ENCODE measurements at regions not wholly inside any gene's neighbourhood (a gene's known extent, or its start where the extent isn't known, plus 50 kb on each side); places are given as distances from the start of the nearest gene placed in this dataset.
"Not testable (repeated sequence)": the region's sequence is repeated elsewhere in the genome, so short reads cannot be mapped to it uniquely, and the experiment has no call there.

GRCh38 chr2:111509225-111509869 is 374.6 kb downstream of the ANAPC1 start:
- H3K4me1 Mint-ChIP-seq (ENCODE audit: low read depth) = peaks cover 28% of the 10 kb centered on the region
- H3K4me3 Mint-ChIP-seq (ENCODE audit: low read depth); H3K27me3 Mint-ChIP-seq (ENCODE audit: low read depth); DNase-seq (ENCODE audit: low spot score); H3K27ac Mint-ChIP-seq; H3K36me3 Mint-ChIP-seq (ENCODE audit: low read depth); H3K9me3 Mint-ChIP-seq; intact Hi-C loops (cut with micrococcal nuclease): not testable (repeated sequence)

- H3K9me3 Mint-ChIP-seq; H3K27ac Mint-ChIP-seq; DNase-seq (ENCODE audit: low spot score); H3K4me3 Mint-ChIP-seq (ENCODE audit: low read depth); intact Hi-C loops (cut with micrococcal nuclease); H3K27me3 Mint-ChIP-seq (ENCODE audit: low read depth); H3K36me3 Mint-ChIP-seq (ENCODE audit: low read depth): not testable (repeated sequence)
- peaks cover 25% of the 10 kb centered on the region for H3K4me1 Mint-ChIP-seq (ENCODE audit: low read depth)
These were observed 373.6 kb downstream of the ANAPC1 start for GRCh38 chr2:111510384-111510783.

GRCh38 chr2:111511062-111511461 is 372.9 kb downstream of the ANAPC1 start:
- H3K9me3 Mint-ChIP-seq = not testable (repeated sequence)
- peaks cover 20% of the 10 kb centered on the region for H3K4me1 Mint-ChIP-seq (ENCODE audit: low read depth)

GRCh38 chr2:111512378-111512777 is 371.6 kb downstream of the ANAPC1 start:
- intact Hi-C loops (cut with micrococcal nuclease); H3K36me3 Mint-ChIP-seq (ENCODE audit: low read depth); DNase-seq (ENCODE audit: low spot score); H3K4me3 Mint-ChIP-seq (ENCODE audit: low read depth); H3K9me3 Mint-ChIP-seq; H3K27me3 Mint-ChIP-seq (ENCODE audit: low read depth); H3K27ac Mint-ChIP-seq: not testable (repeated sequence)
- H3K4me1 Mint-ChIP-seq (ENCODE audit: low read depth) = peaks cover 16% of the 10 kb centered on the region

More at GRCh38 chr2:111511062-111511461, 372.9 kb downstream of the ANAPC1 start:
- DNase-seq (ENCODE audit: low spot score); H3K27me3 Mint-ChIP-seq (ENCODE audit: low read depth); intact Hi-C loops (cut with micrococcal nuclease); H3K4me3 Mint-ChIP-seq (ENCODE audit: low read depth); H3K27ac Mint-ChIP-seq; H3K36me3 Mint-ChIP-seq (ENCODE audit: low read depth): not testable (repeated sequence)

GRCh38 chr2:111514138-111514537 is 369.9 kb downstream of the ANAPC1 start:
- H3K27me3 Mint-ChIP-seq (ENCODE audit: low read depth); H3K36me3 Mint-ChIP-seq (ENCODE audit: low read depth); H3K27ac Mint-ChIP-seq; H3K4me1 Mint-ChIP-seq (ENCODE audit: low read depth); H3K4me3 Mint-ChIP-seq (ENCODE audit: low read depth); intact Hi-C loops (cut with micrococcal nuclease); DNase-seq (ENCODE audit: low spot score); H3K9me3 Mint-ChIP-seq: not testable (repeated sequence)

- H3K36me3 Mint-ChIP-seq (ENCODE audit: low read depth); DNase-seq (ENCODE audit: low spot score); H3K4me1 Mint-ChIP-seq (ENCODE audit: low read depth); H3K27ac Mint-ChIP-seq; H3K4me3 Mint-ChIP-seq (ENCODE audit: low read depth); H3K9me3 Mint-ChIP-seq; intact Hi-C loops (cut with micrococcal nuclease): not testable (repeated sequence)
- peaks cover 32% of the 10 kb centered on the region for H3K27me3 Mint-ChIP-seq (ENCODE audit: low read depth)
These were observed 366.8 kb downstream of the ANAPC1 start for GRCh38 chr2:111517050-111517720.

GRCh38 chr2:111517721-111518053 is 366.3 kb downstream of the ANAPC1 start:
- H3K36me3 Mint-ChIP-seq (ENCODE audit: low read depth); intact Hi-C loops (cut with micrococcal nuclease); H3K4me3 Mint-ChIP-seq (ENCODE audit: low read depth); H3K27ac Mint-ChIP-seq; H3K9me3 Mint-ChIP-seq; H3K4me1 Mint-ChIP-seq (ENCODE audit: low read depth); DNase-seq (ENCODE audit: low spot score): not testable (repeated sequence)
- peaks cover 33% of the 10 kb centered on the region for H3K27me3 Mint-ChIP-seq (ENCODE audit: low read depth)

- Mint-ChIP-seq H3K36me3 (ENCODE audit: low read depth) (peaks cover 5% of the 10 kb centered on the region), H3K27ac (no peak overlapping the region), H3K9me3 (no peaks in the 10 kb centered on the region), H3K4me3 (ENCODE audit: low read depth) (no peak overlapping the region), H3K27me3 (ENCODE audit: low read depth) (peaks cover 39% of the 10 kb centered on the region), H3K4me1 (ENCODE audit: low read depth) (peaks cover 3% of the 10 kb centered on the region)
- intact Hi-C loops (cut with micrococcal nuclease) = no loop called here
- DNase-seq (ENCODE audit: low spot score) = no peak
These were observed 364.9 kb downstream of the ANAPC1 start for GRCh38 chr2:111519071-111519470.

- Mint-ChIP-seq H3K27ac (no peak overlapping the region), H3K4me3 (ENCODE audit: low read depth) (no peak overlapping the region), H3K4me1 (ENCODE audit: low read depth) (peaks cover 7% of the 10 kb centered on the region), H3K36me3 (ENCODE audit: low read depth) (peaks cover 5% of the 10 kb centered on the region), H3K9me3 (no peaks in the 10 kb centered on the region), H3K27me3 (ENCODE audit: low read depth) (peaks cover 42% of the 10 kb centered on the region)
- DNase-seq (ENCODE audit: low spot score) = no peak
- intact Hi-C loops (cut with micrococcal nuclease) = no loop called here
These were observed 361.7 kb downstream of the ANAPC1 start for GRCh38 chr2:111522231-111522768.

- peaks cover 10% of the 10 kb centered on the region for H3K4me1 Mint-ChIP-seq (ENCODE audit: low read depth)
- H3K9me3 Mint-ChIP-seq = no peaks in the 10 kb centered on the region
- H3K4me3 Mint-ChIP-seq (ENCODE audit: low read depth) = no peak overlapping the region
- intact Hi-C loops (cut with micrococcal nuclease) = no loop called here
- DNase-seq (ENCODE audit: low spot score) = no peak
- peaks cover 39% of the 10 kb centered on the region for H3K27me3 Mint-ChIP-seq (ENCODE audit: low read depth)
- H3K36me3 Mint-ChIP-seq (ENCODE audit: low read depth) = peaks cover 5% of the 10 kb centered on the region
- no peak overlapping the region for H3K27ac Mint-ChIP-seq
These were observed 361.0 kb downstream of the ANAPC1 start for GRCh38 chr2:111523009-111523408.

- H3K27ac Mint-ChIP-seq; H3K36me3 Mint-ChIP-seq (ENCODE audit: low read depth); H3K4me1 Mint-ChIP-seq (ENCODE audit: low read depth); H3K4me3 Mint-ChIP-seq (ENCODE audit: low read depth); DNase-seq (ENCODE audit: low spot score); intact Hi-C loops (cut with micrococcal nuclease); H3K9me3 Mint-ChIP-seq: not testable (repeated sequence)
- H3K27me3 Mint-ChIP-seq (ENCODE audit: low read depth) = peaks cover 31% of the 10 kb centered on the region
These were observed 359.0 kb downstream of the ANAPC1 start for GRCh38 chr2:111525026-111525425.

GRCh38 chr2:111526041-111526639 is 357.9 kb downstream of the ANAPC1 start:
- peaks cover 13% of the 10 kb centered on the region for H3K4me1 Mint-ChIP-seq (ENCODE audit: low read depth)
- not testable (repeated sequence) for H3K9me3 Mint-ChIP-seq, H3K27ac Mint-ChIP-seq

GRCh38 chr2:111527707-111528400 is 356.1 kb downstream of the ANAPC1 start:
- H3K27ac Mint-ChIP-seq; H3K4me3 Mint-ChIP-seq (ENCODE audit: low read depth); intact Hi-C loops (cut with micrococcal nuclease); DNase-seq (ENCODE audit: low spot score); H3K36me3 Mint-ChIP-seq (ENCODE audit: low read depth); H3K9me3 Mint-ChIP-seq: not testable (repeated sequence)
- peaks cover 12% of the 10 kb centered on the region for H3K27me3 Mint-ChIP-seq (ENCODE audit: low read depth)
- peaks cover 15% of the 10 kb centered on the region for H3K4me1 Mint-ChIP-seq (ENCODE audit: low read depth)

More at GRCh38 chr2:111526041-111526639, 357.9 kb downstream of the ANAPC1 start:
- H3K4me3 Mint-ChIP-seq (ENCODE audit: low read depth); H3K36me3 Mint-ChIP-seq (ENCODE audit: low read depth); intact Hi-C loops (cut with micrococcal nuclease); DNase-seq (ENCODE audit: low spot score): not testable (repeated sequence)
- H3K27me3 Mint-ChIP-seq (ENCODE audit: low read depth) = peaks cover 25% of the 10 kb centered on the region
